HCT116 (cell line): ENCODE measurements at regions not wholly inside any gene's neighbourhood (a gene's known extent, or its start where the extent isn't known, plus 50 kb on each side); places are given as distances from the start of the nearest gene placed in this dataset.

Source experiments
- ATAC-seq: fragments of 200-7000 bp; cut with Tn5 transposase; 2 replicates; pipeline ENCODE4 v1.9.1; 2020; ENCODE audit warnings: mild to moderate bottlenecking, moderate library complexity
- BruUV-seq: library from RNA; stranded (reverse); fragments of 400-500 nt; replicated peaks from 2 replicates; lab custom pipeline; 2021; lab: Mats Ljungman, UMichigan
- CTCF ChIA-PET: fragments of 300-600 bp; sonication (Branson Sonifier 250); formaldehyde crosslinking; loops from one replicate; lab custom pipeline; 2021; ENCODE audit warnings: antibody characterized with exemption; lab: Charles Lee
- POLR2A ChIA-PET: fragments of 300-600, 350-600 bp; sonication (Branson Sonifier 250); formaldehyde crosslinking; loops from one replicate; lab custom pipeline; 2021; ENCODE audit warnings: antibody characterized with exemption; lab: Charles Lee
- RAD21 ChIA-PET, 2 experiments: fragments of 300-600 bp; sonication (Branson Sonifier 250); formaldehyde crosslinking; loops; one replicate each; lab custom pipeline; 2023; ENCODE audit warnings: low total read pairs in 2 of 2; ENCODE audit not compliant: uncharacterized antibody in 2 of 2, unreplicated experiment in 2 of 2, low non-redundant PET in 1 of 2; lab: Charles Lee
- DNase-seq: peaks from one replicate; pipeline ENCODE4 v3.0.0-alpha.2; 2010; ENCODE audit warnings: low read depth, low spot score
- H2AFZ ChIP-seq: fragments of 200-600 bp; shearing (Covaris generic), sonication (generic); 2 replicates; pipeline ENCODE4 v1.6.1; 2017; ENCODE audit warnings: low read depth, mixed run types, mixed read lengths, antibody characterized with exemption, low read length; ENCODE audit not compliant: poor library complexity, severe bottlenecking
- H3K27ac ChIP-seq: 2 replicates; pipeline ENCODE4 v1.5.1; 2012; ENCODE audit warnings: low read depth, low read length
- H3K27me3 ChIP-seq: fragments of 200-600 bp; sonication (generic); 2 replicates; pipeline ENCODE4 v1.6.1; 2016; ENCODE audit warnings: mixed run types, low read length, mixed read lengths; ENCODE audit not compliant: insufficient read depth
- H3K36me3 ChIP-seq, 2 experiments: fragments of 200-500 bp in 1 of 2; fragments of 200-600 bp in 1 of 2; sonication (Bioruptor generic) in 1 of 2; sonication (generic) in 1 of 2; 2 replicates each; pipeline versions ENCODE4 v1.5.1 to v1.6.1; 2014 to 2016; ENCODE audit warnings: low read length in 2 of 2, inconsistent platforms in 1 of 2, mixed read lengths in 1 of 2, mixed run types in 1 of 2; ENCODE audit not compliant: insufficient read depth in 2 of 2, control insufficient read depth in 1 of 2
- H3K4me1 ChIP-seq, 2 experiments: fragments of 200-600 bp in 1 of 2; sonication (generic) in 1 of 2; 2 replicates each; pipeline versions ENCODE4 v1.5.1 to v1.6.1; 2012 to 2017; ENCODE audit warnings: low read length in 2 of 2, inconsistent platforms in 1 of 2, mild to moderate bottlenecking in 1 of 2, mixed read lengths in 1 of 2, mixed run types in 1 of 2, moderate library complexity in 1 of 2; ENCODE audit not compliant: insufficient read depth in 2 of 2, control insufficient read depth in 1 of 2
- H3K4me2 ChIP-seq: fragments of 200-600 bp; sonication (generic); 2 replicates; pipeline ENCODE4 v1.6.1; 2017; ENCODE audit warnings: mixed run types, low read length, mixed read lengths
- H3K4me3 ChIP-seq, 2 experiments: fragments of 200-600 bp in 1 of 2; sonication (generic) in 1 of 2; replicated peaks in 1 of 2; 2 replicates each; pipeline ENCODE4 v1.5.1; 2011 to 2016; ENCODE audit warnings: low read length in 2 of 2, control low read depth in 1 of 2, low read depth in 1 of 2, mild to moderate bottlenecking in 1 of 2, mixed read lengths in 1 of 2, mixed run types in 1 of 2
- H3K79me2 ChIP-seq: fragments of 200-600 bp; sonication (generic); 2 replicates; pipeline ENCODE4 v1.6.1; 2017; ENCODE audit warnings: mild to moderate bottlenecking, mixed run types, low read length, moderate library complexity, mixed read lengths; ENCODE audit not compliant: insufficient read depth
- H3K9ac ChIP-seq: fragments of 200-600 bp; sonication (generic); 2 replicates; pipeline ENCODE4 v1.6.1; 2016; ENCODE audit warnings: low read length, mixed read lengths
- H3K9me2 ChIP-seq: fragments of 200-600 bp; sonication (generic), shearing (Covaris generic); 2 replicates; pipeline ENCODE4 v1.6.1; 2017; ENCODE audit warnings: mixed run types, mild to moderate bottlenecking, moderate library complexity; ENCODE audit not compliant: insufficient read depth
- H3K9me3 ChIP-seq, 2 experiments: fragments of 200-500 bp in 1 of 2; fragments of 200-600 bp in 1 of 2; sonication (Bioruptor generic) in 1 of 2; sonication (generic) in 1 of 2; 2 replicates each; pipeline ENCODE4 v1.6.1; 2014 to 2017; ENCODE audit warnings: low read length in 2 of 2, mixed read lengths in 2 of 2, inconsistent platforms in 1 of 2, low read depth in 1 of 2, mild to moderate bottlenecking in 1 of 2, mixed run types in 1 of 2, moderate library complexity in 1 of 2; ENCODE audit not compliant: control insufficient read depth in 1 of 2, insufficient read depth in 1 of 2
- H4K20me1 ChIP-seq: fragments of 200-600 bp; sonication (generic), shearing (Covaris generic); 2 replicates; pipeline ENCODE4 v1.6.1; 2017; ENCODE audit warnings: mixed run types, mild to moderate bottlenecking, moderate library complexity; ENCODE audit not compliant: insufficient read depth
- ATF3 ChIP-seq: IDR thresholded peaks from 2 replicates; pipeline ENCODE4 v1.6.1; 2012
- CBX3 ChIP-seq: IDR thresholded peaks from 2 replicates; pipeline ENCODE4 v1.6.1; 2012; ENCODE audit warnings: low read depth
- EGR1 ChIP-seq: IDR thresholded peaks from 2 replicates; pipeline ENCODE4 v1.6.1; 2012; ENCODE audit warnings: low read depth
- ELF1 ChIP-seq: IDR thresholded peaks from 2 replicates; pipeline ENCODE4 v1.6.1; 2012; ENCODE audit warnings: low read depth, borderline replicate concordance
- JUND ChIP-seq: IDR thresholded peaks from 2 replicates; pipeline ENCODE4 v1.6.1; 2012
- POLR2AphosphoS5 ChIP-seq: IDR thresholded peaks from 2 replicates; pipeline ENCODE4 v1.6.1; 2011; ENCODE audit warnings: mild to moderate bottlenecking, low read depth, low read length, moderate library complexity
- RAD21 ChIP-seq: IDR thresholded peaks from 2 replicates; pipeline ENCODE4 v1.6.1; 2012; ENCODE audit warnings: low read depth, mild to moderate bottlenecking
- SRF ChIP-seq: IDR thresholded peaks from 2 replicates; pipeline ENCODE4 v1.6.1; 2012; ENCODE audit warnings: low read depth
- YY1 ChIP-seq: IDR thresholded peaks from 2 replicates; pipeline ENCODE4 v1.6.1; 2011; ENCODE audit warnings: low read length, low read depth, moderate library complexity, mild to moderate bottlenecking; ENCODE audit not compliant: insufficient replicate concordance; ENCODE audit errors: extremely low read depth
- ZFX ChIP-seq: fragments of 450-650 bp; IDR thresholded peaks from 2 replicates; pipeline ENCODE4 v1.6.1; 2017
- intact Hi-C: fragments of 100-400 bp; cut with micrococcal nuclease; formaldehyde crosslinking; loops from 2 replicates; pipeline ENCODE4 v1.10.0; 2022
- TF ChIP-seq, protein P1 (sequence below): IDR thresholded peaks from 2 replicates; pipeline ENCODE4 v1.6.1; 2012
- TF ChIP-seq, protein P2 (sequence below), 3 experiments: fragments of 200-600 bp in 1 of 3; sonication (generic) in 1 of 3; IDR thresholded peaks in 2 of 3; conservative IDR thresholded peaks in 1 of 3; 2 replicates each; pipeline ENCODE4 v1.5.1; 2012 to 2017; ENCODE audit warnings: low read depth in 2 of 3, low read length in 2 of 3, antibody characterized with exemption in 1 of 3, borderline replicate concordance in 1 of 3, control low read depth in 1 of 3, mild to moderate bottlenecking in 1 of 3, mixed read lengths in 1 of 3, mixed run types in 1 of 3, moderate library complexity in 1 of 3; ENCODE audit not compliant: insufficient read depth in 1 of 3
- TF ChIP-seq, protein P3 (sequence below): IDR thresholded peaks from 2 replicates; pipeline ENCODE4 v1.6.1; 2012; ENCODE audit warnings: low read depth

DNA sequence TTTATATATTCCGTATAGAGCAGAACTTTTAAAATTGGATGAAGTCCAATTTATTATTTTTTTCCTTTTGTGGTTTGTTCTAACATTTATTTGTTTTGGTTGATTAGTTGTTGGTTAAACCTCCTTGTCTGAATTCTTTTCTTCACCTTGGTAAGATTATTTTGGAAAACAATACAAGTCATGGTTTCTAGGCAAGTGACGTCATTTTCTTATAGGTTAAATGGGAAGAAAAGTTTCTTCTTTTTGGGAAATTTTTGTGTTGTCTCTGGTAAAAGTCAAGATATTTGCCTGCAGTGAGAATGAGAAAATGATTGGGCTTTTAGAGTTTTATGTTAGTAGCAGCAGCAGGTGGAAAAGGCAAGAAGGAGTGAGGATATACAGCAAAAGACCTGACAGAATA is 197.9 kb downstream of the OTOR start:
- Histone ChIP-seq H3K9ac (no peak overlapping the region), H3K4me1 (no peaks in the 10 kb centered on the region), H3K4me3 (no peak overlapping the region), H3K27me3 (0 out of 2 replicates have a peak, but pooled peaks cover 7% of the 10 kb centered on the region), H4K20me1 (no peaks in the 10 kb centered on the region), H3K9me3 (no peaks in the 10 kb centered on the region), H3K27ac (no peak overlapping the region), H3K4me2 (no peak overlapping the region), H3K9me2 (no peaks in the 10 kb centered on the region), H2AFZ (no peak overlapping the region), H3K79me2 (no peaks in the 10 kb centered on the region), H3K36me3 (no peaks in the 10 kb centered on the region)
- ChIA-PET CTCF (no interaction called here), POLR2A (no interaction called here), RAD21 (no interaction called here)
- no TSS peak for BruUV-seq
- intact Hi-C loops = no loop called here
- DNase-seq (no peak), ATAC-seq (no peak)
- TF ChIP-seq, protein P1, sequence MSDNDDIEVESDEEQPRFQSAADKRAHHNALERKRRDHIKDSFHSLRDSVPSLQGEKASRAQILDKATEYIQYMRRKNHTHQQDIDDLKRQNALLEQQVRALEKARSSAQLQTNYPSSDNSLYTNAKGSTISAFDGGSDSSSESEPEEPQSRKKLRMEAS = no peak
- TF ChIP-seq SRF (no peak), JUND (no peak), ATF3 (no peak), ZFX (no peak), POLR2AphosphoS5 (no peak), RAD21 (no peak), EGR1 (no peak), CBX3 (no peak), ELF1 (no peak), YY1 (no peak)
- TF ChIP-seq, protein P2, sequence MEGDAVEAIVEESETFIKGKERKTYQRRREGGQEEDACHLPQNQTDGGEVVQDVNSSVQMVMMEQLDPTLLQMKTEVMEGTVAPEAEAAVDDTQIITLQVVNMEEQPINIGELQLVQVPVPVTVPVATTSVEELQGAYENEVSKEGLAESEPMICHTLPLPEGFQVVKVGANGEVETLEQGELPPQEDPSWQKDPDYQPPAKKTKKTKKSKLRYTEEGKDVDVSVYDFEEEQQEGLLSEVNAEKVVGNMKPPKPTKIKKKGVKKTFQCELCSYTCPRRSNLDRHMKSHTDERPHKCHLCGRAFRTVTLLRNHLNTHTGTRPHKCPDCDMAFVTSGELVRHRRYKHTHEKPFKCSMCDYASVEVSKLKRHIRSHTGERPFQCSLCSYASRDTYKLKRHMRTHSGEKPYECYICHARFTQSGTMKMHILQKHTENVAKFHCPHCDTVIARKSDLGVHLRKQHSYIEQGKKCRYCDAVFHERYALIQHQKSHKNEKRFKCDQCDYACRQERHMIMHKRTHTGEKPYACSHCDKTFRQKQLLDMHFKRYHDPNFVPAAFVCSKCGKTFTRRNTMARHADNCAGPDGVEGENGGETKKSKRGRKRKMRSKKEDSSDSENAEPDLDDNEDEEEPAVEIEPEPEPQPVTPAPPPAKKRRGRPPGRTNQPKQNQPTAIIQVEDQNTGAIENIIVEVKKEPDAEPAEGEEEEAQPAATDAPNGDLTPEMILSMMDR (IDR thresholded peaks at IDR 0.05 in 2 of 3, conservative IDR thresholded peaks at IDR 0.05 in 1 of 3; ENCODE audit: borderline replicate concordance in 1 of 3, insufficient read depth in 1 of 3, low read depth in 2 of 3, low read length in 2 of 3) = no peak
- TF ChIP-seq, protein P3, sequence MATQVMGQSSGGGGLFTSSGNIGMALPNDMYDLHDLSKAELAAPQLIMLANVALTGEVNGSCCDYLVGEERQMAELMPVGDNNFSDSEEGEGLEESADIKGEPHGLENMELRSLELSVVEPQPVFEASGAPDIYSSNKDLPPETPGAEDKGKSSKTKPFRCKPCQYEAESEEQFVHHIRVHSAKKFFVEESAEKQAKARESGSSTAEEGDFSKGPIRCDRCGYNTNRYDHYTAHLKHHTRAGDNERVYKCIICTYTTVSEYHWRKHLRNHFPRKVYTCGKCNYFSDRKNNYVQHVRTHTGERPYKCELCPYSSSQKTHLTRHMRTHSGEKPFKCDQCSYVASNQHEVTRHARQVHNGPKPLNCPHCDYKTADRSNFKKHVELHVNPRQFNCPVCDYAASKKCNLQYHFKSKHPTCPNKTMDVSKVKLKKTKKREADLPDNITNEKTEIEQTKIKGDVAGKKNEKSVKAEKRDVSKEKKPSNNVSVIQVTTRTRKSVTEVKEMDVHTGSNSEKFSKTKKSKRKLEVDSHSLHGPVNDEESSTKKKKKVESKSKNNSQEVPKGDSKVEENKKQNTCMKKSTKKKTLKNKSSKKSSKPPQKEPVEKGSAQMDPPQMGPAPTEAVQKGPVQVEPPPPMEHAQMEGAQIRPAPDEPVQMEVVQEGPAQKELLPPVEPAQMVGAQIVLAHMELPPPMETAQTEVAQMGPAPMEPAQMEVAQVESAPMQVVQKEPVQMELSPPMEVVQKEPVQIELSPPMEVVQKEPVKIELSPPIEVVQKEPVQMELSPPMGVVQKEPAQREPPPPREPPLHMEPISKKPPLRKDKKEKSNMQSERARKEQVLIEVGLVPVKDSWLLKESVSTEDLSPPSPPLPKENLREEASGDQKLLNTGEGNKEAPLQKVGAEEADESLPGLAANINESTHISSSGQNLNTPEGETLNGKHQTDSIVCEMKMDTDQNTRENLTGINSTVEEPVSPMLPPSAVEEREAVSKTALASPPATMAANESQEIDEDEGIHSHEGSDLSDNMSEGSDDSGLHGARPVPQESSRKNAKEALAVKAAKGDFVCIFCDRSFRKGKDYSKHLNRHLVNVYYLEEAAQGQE = no peak
